ENCODE measurements at regions not wholly inside any gene's neighbourhood (a gene's known extent, or its start where the extent isn't known, plus 50 kb on each side); places are given as distances from the start of the nearest gene placed in this dataset.

GRCh38 chr2:6412533-6413091 is 453.1 kb downstream of the CMPK2 start:
- Histone ChIP-seq H3K79me2 (ENCODE audit: low read length) (no peaks in the 10 kb centered on the region), H3K4me2 (ENCODE audit: low read depth, low read length, poor library complexity, severe bottlenecking) (no peak overlapping the region), H3K4me3 (ENCODE audit: low read length) (no peak overlapping the region), H3K27ac (ENCODE audit: low read length) (no peak overlapping the region), H4K20me1 (ENCODE audit: insufficient read depth, low read depth, low read length) (no peaks in the 10 kb centered on the region), H2AFZ (ENCODE audit: low read length) (no peak overlapping the region), H3K4me1 (ENCODE audit: low read length) (no peaks in the 10 kb centered on the region), H3K36me3 (ENCODE audit: insufficient read depth, low read length) (no peaks in the 10 kb centered on the region), H3K9me3 (ENCODE audit: low read length) (no peaks in the 10 kb centered on the region), H3K9me2 (replicated peaks; ENCODE audit: insufficient read depth, low read length) (no peaks in the 10 kb centered on the region; the same call in 1 of the 2 replicates), H3K9ac (ENCODE audit: low read length) (no peak overlapping the region), H3K27me3 (ENCODE audit: low read length) (no peaks in the 10 kb centered on the region)
- DNase-seq = no peak

GRCh38 chr2:6417050-6417449 is 448.7 kb downstream of the CMPK2 start:
- DNase-seq = no peak
- no peak overlapping the region for H3K4me3 ChIP-seq (ENCODE audit: low read length)
- no peak overlapping the region for H3K9ac ChIP-seq (ENCODE audit: low read length)
- H4K20me1 ChIP-seq (ENCODE audit: insufficient read depth, low read depth, low read length) = no peaks in the 10 kb centered on the region
- H3K9me3 ChIP-seq (ENCODE audit: low read length) = no peaks in the 10 kb centered on the region
- H3K79me2 ChIP-seq (ENCODE audit: low read length) = no peaks in the 10 kb centered on the region
- H3K27ac ChIP-seq (ENCODE audit: low read length) = no peak overlapping the region
- no peaks in the 10 kb centered on the region for H3K36me3 ChIP-seq (ENCODE audit: insufficient read depth, low read length)
- no peaks in the 10 kb centered on the region for H3K27me3 ChIP-seq (ENCODE audit: low read length)
- no peak overlapping the region for H3K4me2 ChIP-seq (ENCODE audit: low read depth, low read length, poor library complexity, severe bottlenecking)
- no peak overlapping the region for H2AFZ ChIP-seq (ENCODE audit: low read length)
- H3K4me1 ChIP-seq (ENCODE audit: low read length) = peaks cover 6% of the 10 kb centered on the region
- no peaks in the 10 kb centered on the region; the same call in 1 of the 2 replicates for H3K9me2 ChIP-seq (replicated peaks; ENCODE audit: insufficient read depth, low read length)

GRCh38 chr2:6418291-6418690 is 447.4 kb downstream of the CMPK2 start:
- Histone ChIP-seq H4K20me1 (ENCODE audit: insufficient read depth, low read depth, low read length) (no peaks in the 10 kb centered on the region), H3K27me3 (ENCODE audit: low read length) (no peaks in the 10 kb centered on the region), H3K4me1 (ENCODE audit: low read length) (peaks cover 7% of the 10 kb centered on the region), H2AFZ (ENCODE audit: low read length) (no peak overlapping the region), H3K36me3 (ENCODE audit: insufficient read depth, low read length) (no peaks in the 10 kb centered on the region), H3K4me3 (ENCODE audit: low read length) (no peak overlapping the region), H3K9me3 (ENCODE audit: low read length) (no peaks in the 10 kb centered on the region), H3K9me2 (replicated peaks; ENCODE audit: insufficient read depth, low read length) (no peaks in the 10 kb centered on the region; the same call in 1 of the 2 replicates), H3K9ac (ENCODE audit: low read length) (no peak overlapping the region), H3K79me2 (ENCODE audit: low read length) (no peaks in the 10 kb centered on the region), H3K4me2 (ENCODE audit: low read depth, low read length, poor library complexity, severe bottlenecking) (no peak overlapping the region), H3K27ac (ENCODE audit: low read length) (no peak overlapping the region)
- DNase-seq = no peak

- Histone ChIP-seq H3K36me3 (ENCODE audit: insufficient read depth, low read length) (no peaks in the 10 kb centered on the region), H3K4me2 (ENCODE audit: low read depth, low read length, poor library complexity, severe bottlenecking) (no peak overlapping the region), H3K79me2 (ENCODE audit: low read length) (no peaks in the 10 kb centered on the region), H3K9ac (ENCODE audit: low read length) (no peak overlapping the region), H3K9me2 (replicated peaks; ENCODE audit: insufficient read depth, low read length) (no peaks in the 10 kb centered on the region), H4K20me1 (ENCODE audit: insufficient read depth, low read depth, low read length) (no peaks in the 10 kb centered on the region), H3K4me1 (ENCODE audit: low read length) (peaks cover 20% of the 10 kb centered on the region), H3K4me3 (ENCODE audit: low read length) (no peak overlapping the region), H3K9me3 (ENCODE audit: low read length) (no peaks in the 10 kb centered on the region), H3K27me3 (ENCODE audit: low read length) (no peaks in the 10 kb centered on the region), H3K27ac (ENCODE audit: low read length) (no peak overlapping the region), H2AFZ (ENCODE audit: low read length) (no peak overlapping the region)
- DNase-seq = no peak
Observed at GRCh38 chr2:6421138-6421730, 444.5 kb downstream of the CMPK2 start.

DNA sequence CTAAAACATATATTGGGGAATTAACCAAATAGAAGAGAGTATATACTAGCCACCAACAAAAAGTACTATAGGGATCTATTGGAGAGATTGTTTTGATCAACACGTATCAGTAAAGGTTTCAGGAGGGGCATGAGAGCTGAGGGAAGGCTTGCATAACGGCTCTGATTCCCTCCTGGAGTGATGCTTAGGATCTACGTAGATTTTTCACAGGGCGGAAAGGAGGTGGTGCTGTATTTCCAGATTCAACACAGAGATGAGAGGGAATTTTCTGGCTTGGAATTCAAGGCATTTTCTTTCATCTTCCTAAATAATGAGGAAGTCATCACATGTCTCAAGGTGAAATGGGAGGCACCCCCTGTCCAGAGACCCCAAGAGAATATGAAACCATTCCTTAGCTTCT is 443.8 kb downstream of the CMPK2 start:
- no peak overlapping the region for H3K9ac ChIP-seq (ENCODE audit: low read length)
- H3K27me3 ChIP-seq (ENCODE audit: low read length) = no peaks in the 10 kb centered on the region
- no peak overlapping the region for H2AFZ ChIP-seq (ENCODE audit: low read length)
- no peak overlapping the region for H3K4me2 ChIP-seq (ENCODE audit: low read depth, low read length, poor library complexity, severe bottlenecking)
- no peaks in the 10 kb centered on the region for H3K36me3 ChIP-seq (ENCODE audit: insufficient read depth, low read length)
- H4K20me1 ChIP-seq (ENCODE audit: insufficient read depth, low read depth, low read length) = no peaks in the 10 kb centered on the region
- no peaks in the 10 kb centered on the region for H3K9me2 ChIP-seq (replicated peaks; ENCODE audit: insufficient read depth, low read length)
- H3K4me1 ChIP-seq (ENCODE audit: low read length) = peaks cover 20% of the 10 kb centered on the region
- H3K79me2 ChIP-seq (ENCODE audit: low read length) = no peaks in the 10 kb centered on the region
- no peak for DNase-seq
- no peaks in the 10 kb centered on the region for H3K9me3 ChIP-seq (ENCODE audit: low read length)
- H3K27ac ChIP-seq (ENCODE audit: low read length) = no peak overlapping the region
- no peak overlapping the region for H3K4me3 ChIP-seq (ENCODE audit: low read length)

DNA sequence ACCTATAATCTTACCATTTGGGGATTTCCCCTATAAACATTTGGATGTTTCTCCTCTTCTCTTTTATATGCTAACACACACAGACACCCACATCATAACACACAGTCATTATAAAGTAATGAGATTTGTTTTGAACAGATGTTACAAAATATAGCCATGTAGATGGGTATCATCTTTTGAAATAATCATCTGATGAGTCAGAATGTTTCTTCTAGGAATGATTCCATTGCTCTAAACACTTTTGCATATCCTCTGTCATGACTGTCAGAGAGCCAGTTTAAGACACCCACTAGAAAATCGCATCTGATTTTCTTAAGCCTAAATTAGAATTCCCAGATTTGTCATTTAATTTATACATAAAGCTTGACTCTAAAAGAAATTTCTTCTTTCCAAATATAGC is 442.6 kb downstream of the CMPK2 start:
- H3K27me3 ChIP-seq (ENCODE audit: low read length) = no peaks in the 10 kb centered on the region
- H2AFZ ChIP-seq (ENCODE audit: low read length) = no peak overlapping the region
- no peak overlapping the region for H3K4me3 ChIP-seq (ENCODE audit: low read length)
- no peaks in the 10 kb centered on the region for H3K36me3 ChIP-seq (ENCODE audit: insufficient read depth, low read length)
- H3K4me1 ChIP-seq (ENCODE audit: low read length) = peaks cover 19% of the 10 kb centered on the region
- H3K9me2 ChIP-seq (replicated peaks; ENCODE audit: insufficient read depth, low read length) = no peaks in the 10 kb centered on the region
- no peak overlapping the region for H3K27ac ChIP-seq (ENCODE audit: low read length)
- H3K9me3 ChIP-seq (ENCODE audit: low read length) = no peaks in the 10 kb centered on the region
- H4K20me1 ChIP-seq (ENCODE audit: insufficient read depth, low read depth, low read length) = no peaks in the 10 kb centered on the region
- H3K9ac ChIP-seq (ENCODE audit: low read length) = no peak overlapping the region
- no peak overlapping the region for H3K4me2 ChIP-seq (ENCODE audit: low read depth, low read length, poor library complexity, severe bottlenecking)
- H3K79me2 ChIP-seq (ENCODE audit: low read length) = no peaks in the 10 kb centered on the region
- DNase-seq = no peak

GRCh38 chr2:6423944-6424343 is 441.8 kb downstream of the CMPK2 start:
- peak overlapping the region; percentile 6 for H3K4me2 ChIP-seq (ENCODE audit: low read depth, low read length, poor library complexity, severe bottlenecking)
- H3K4me3 ChIP-seq (ENCODE audit: low read length) = no peak overlapping the region
- no peak overlapping the region for H3K27ac ChIP-seq (ENCODE audit: low read length)
- no peaks in the 10 kb centered on the region for H3K9me3 ChIP-seq (ENCODE audit: low read length)
- H3K27me3 ChIP-seq (ENCODE audit: low read length) = no peaks in the 10 kb centered on the region
- no peaks in the 10 kb centered on the region for H4K20me1 ChIP-seq (ENCODE audit: insufficient read depth, low read depth, low read length)
- H2AFZ ChIP-seq (ENCODE audit: low read length) = peak overlapping the region; percentile 61
- H3K36me3 ChIP-seq (ENCODE audit: insufficient read depth, low read length) = no peaks in the 10 kb centered on the region
- no peak overlapping the region for H3K9ac ChIP-seq (ENCODE audit: low read length)
- H3K79me2 ChIP-seq (ENCODE audit: low read length) = no peaks in the 10 kb centered on the region
- peaks cover 14% of the 10 kb centered on the region for H3K4me1 ChIP-seq (ENCODE audit: low read length)
- H3K9me2 ChIP-seq (replicated peaks; ENCODE audit: insufficient read depth, low read length) = no peaks in the 10 kb centered on the region
- DNase-seq = peak; percentile 61

DNA sequence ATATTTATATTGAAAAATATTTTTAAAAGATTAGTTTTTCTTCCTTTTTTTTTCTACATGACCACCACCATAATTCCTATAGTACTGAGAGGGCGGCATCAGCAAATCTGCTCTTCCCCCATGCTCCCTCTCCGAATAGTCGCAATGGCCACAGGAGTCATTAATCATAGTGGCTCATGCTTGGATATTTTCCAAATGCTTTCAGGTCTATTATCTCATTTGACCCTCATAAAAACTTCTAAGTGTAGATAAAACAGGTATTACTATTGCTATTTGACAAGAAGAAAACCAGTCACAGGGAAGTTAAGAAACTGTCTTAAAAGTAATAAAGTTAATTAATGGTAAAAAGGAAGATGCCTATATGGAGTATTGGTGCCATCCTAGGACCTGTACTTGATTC is 440.7 kb downstream of the CMPK2 start:
- no peaks in the 10 kb centered on the region for H3K79me2 ChIP-seq (ENCODE audit: low read length)
- DNase-seq = no peak
- H3K36me3 ChIP-seq (ENCODE audit: insufficient read depth, low read length) = no peaks in the 10 kb centered on the region
- no peaks in the 10 kb centered on the region for H3K27me3 ChIP-seq (ENCODE audit: low read length)
- H2AFZ ChIP-seq (ENCODE audit: low read length) = no peak overlapping the region
- no peaks in the 10 kb centered on the region for H3K9me3 ChIP-seq (ENCODE audit: low read length)
- no peaks in the 10 kb centered on the region for H3K9me2 ChIP-seq (replicated peaks; ENCODE audit: insufficient read depth, low read length)
- H3K4me2 ChIP-seq (ENCODE audit: low read depth, low read length, poor library complexity, severe bottlenecking) = no peak overlapping the region
- no peak overlapping the region for H3K4me3 ChIP-seq (ENCODE audit: low read length)
- peaks cover 14% of the 10 kb centered on the region for H3K4me1 ChIP-seq (ENCODE audit: low read length)
- no peak overlapping the region for H3K9ac ChIP-seq (ENCODE audit: low read length)
- no peaks in the 10 kb centered on the region for H4K20me1 ChIP-seq (ENCODE audit: insufficient read depth, low read depth, low read length)
- no peak overlapping the region for H3K27ac ChIP-seq (ENCODE audit: low read length)

Measured in Karpas-422 (cell line).